NB4 (cell line): ENCODE measurements at regions not wholly inside any gene's neighbourhood (a gene's known extent, or its start where the extent isn't known, plus 50 kb on each side); places are given as distances from the start of the nearest gene placed in this dataset.

Source experiments
- DNase-seq: peaks from one replicate; pipeline ENCODE4 v3.0.0; 2010; ENCODE audit warnings: low read depth
- H3K4me3 ChIP-seq: one replicate; pipeline ENCODE4 v1.5.1; 2011; ENCODE audit warnings: mild to moderate bottlenecking, low read depth, low read length, moderate library complexity
- CTCF ChIP-seq: IDR thresholded peaks from one replicate; pipeline ENCODE4 v1.5.1; 2012; ENCODE audit warnings: low read depth, low read length
- MAX ChIP-seq: IDR thresholded peaks from 2 replicates; pipeline ENCODE4 v1.6.1; 2011; ENCODE audit warnings: low read depth, low read length
- MYC ChIP-seq: IDR thresholded peaks from 2 replicates; pipeline ENCODE4 v1.6.1; 2011; ENCODE audit warnings: low read depth, low read length
- POLR2A ChIP-seq: IDR thresholded peaks from 2 replicates; pipeline ENCODE4 v1.6.1; 2011; ENCODE audit warnings: mild to moderate bottlenecking; ENCODE audit not compliant: insufficient read length; ENCODE audit errors: extremely low read depth

GRCh38 chr9:109916316-109916715, 136.3 kb downstream of the PALM2AKAP2 start:
- DNase-seq = no peak
- H3K4me3 ChIP-seq = no peak overlapping the region
- TF ChIP-seq CTCF (no peak), POLR2A (no peak), MAX (no peak), MYC (no peak)

GRCh38 chr9:109918339-109919163, 138.6 kb downstream of the PALM2AKAP2 start:
- DNase-seq = no peak
- H3K4me3 ChIP-seq = no peak overlapping the region

DNA sequence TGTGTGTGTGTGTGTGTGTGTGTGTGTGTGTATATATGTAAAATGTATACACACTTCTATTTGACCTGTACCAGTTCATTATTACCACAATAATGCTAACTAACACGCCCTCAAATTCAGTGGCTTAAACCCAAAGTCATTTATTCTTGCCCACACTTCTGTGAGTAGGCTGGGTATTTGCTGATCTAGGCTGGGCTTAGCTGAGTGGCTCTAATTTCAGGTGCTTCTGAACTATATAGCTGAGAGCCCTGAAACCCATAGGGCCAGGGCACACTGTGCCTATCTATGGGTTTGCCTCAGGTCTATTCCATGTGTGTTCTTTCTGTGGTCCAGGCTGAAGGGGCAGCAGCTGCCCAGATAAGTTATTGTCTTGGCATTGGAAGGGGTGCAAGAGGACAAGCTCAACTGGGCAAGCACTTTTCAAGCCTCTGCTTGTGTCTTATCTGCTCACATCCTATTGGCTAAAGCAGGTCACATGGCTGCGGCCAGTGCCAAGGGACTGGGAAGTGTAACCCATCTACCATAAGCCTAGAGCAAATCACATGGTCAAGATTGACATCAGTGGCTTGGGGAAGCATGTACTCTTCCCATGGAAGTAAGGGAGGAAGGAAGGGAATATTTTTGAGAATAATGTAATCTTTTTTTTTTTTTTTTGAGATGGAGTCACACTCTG, 139.9 kb downstream of the PALM2AKAP2 start:
- DNase-seq = no peak
- TF ChIP-seq POLR2A (no peak), CTCF (no peak), MYC (no peak), MAX (no peak)
- H3K4me3 ChIP-seq = no peak overlapping the region

More at GRCh38 chr9:109918339-109919163, 138.6 kb downstream of the PALM2AKAP2 start:
- TF ChIP-seq MYC (no peak), POLR2A (no peak), MAX (no peak), CTCF (no peak)

DNA sequence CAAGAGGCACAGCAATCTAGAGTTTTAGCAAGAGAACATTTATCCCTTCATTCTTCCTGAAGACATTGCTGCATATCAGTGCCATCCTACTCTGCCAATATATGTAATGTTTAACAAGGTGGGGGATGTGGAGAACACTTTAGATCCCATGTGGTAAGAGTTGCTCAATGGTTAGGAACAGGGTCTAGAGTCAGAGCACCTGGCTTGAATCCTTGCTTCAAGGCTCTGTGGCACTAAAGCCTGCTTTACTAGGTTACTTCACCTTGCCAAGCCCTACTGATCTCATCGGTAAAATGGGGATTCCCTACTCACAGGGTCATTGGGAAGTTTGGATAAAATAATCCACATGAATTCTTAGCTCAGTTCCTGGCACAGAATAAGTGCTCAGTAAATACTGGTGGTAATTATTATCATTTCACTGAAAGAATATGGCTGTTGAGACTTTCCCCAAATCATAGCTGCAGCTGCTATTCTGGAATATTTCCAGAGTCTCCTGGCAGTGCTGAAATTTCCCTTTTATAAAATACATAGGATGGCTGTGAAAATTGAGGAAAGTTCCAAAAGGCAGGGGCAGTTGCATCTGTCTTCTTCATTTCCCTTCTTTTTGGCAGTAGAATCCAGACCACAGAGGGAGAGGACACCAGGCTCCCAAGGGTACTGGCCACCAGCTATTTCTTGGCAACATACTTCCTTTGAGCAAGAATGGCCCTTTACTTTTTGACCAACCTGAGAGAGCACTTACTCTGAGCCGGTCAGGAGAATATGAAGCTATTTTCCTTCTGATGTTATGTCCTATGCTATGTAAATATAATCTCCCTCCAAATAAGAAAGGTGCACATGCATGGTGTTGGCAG, 142.8 kb downstream of the PALM2AKAP2 start:
- no peak overlapping the region for H3K4me3 ChIP-seq
- no peak for DNase-seq
- TF ChIP-seq MAX (no peak), MYC (no peak), POLR2A (no peak), CTCF (no peak)

- no peak for DNase-seq
- TF ChIP-seq POLR2A (no peak), MAX (no peak), CTCF (no peak), MYC (no peak)
- H3K4me3 ChIP-seq = no peak overlapping the region
Observed at GRCh38 chr9:109923471-109923760, 143.4 kb downstream of the PALM2AKAP2 start.
